Kidney (tissue), 13 donors: ENCODE measurements at regions not wholly inside any gene's neighbourhood (a gene's known extent, or its start where the extent isn't known, plus 50 kb on each side); places are given as distances from the start of the nearest gene placed in this dataset.

Source experiments
- DNase-seq, 5 donors: peaks; one replicate each; pipeline ENCODE4 v3.0.0-alpha.2; 2013 to 2020
- FAIRE-seq: peaks from 2 replicates; lab custom pipeline; 2012; peaks lifted over from hg19 to GRCh38; lab: Jason Lieb, UNC
- H3K27ac ChIP-seq, 2 donors: one replicate each; pipeline ENCODE4 v1.7.0; 2013; ENCODE audit warnings: low read depth in 2 of 2, low read length in 2 of 2, inconsistent platforms in 1 of 2
- H3K27me3 ChIP-seq: one replicate; pipeline ENCODE4 v1.7.1; 2013; ENCODE audit warnings: low read length, inconsistent platforms; ENCODE audit not compliant: control insufficient read depth, insufficient read depth
- H3K36me3 ChIP-seq, 3 donors: one replicate each; pipeline versions ENCODE4 v1.7.0 to v1.7.1; 2013; ENCODE audit warnings: low read length in 3 of 3, control low read depth in 1 of 3, inconsistent platforms in 1 of 3; ENCODE audit not compliant: insufficient read depth in 3 of 3, control insufficient read depth in 2 of 3
- H3K4me1 ChIP-seq, 3 donors: one replicate each; pipeline versions ENCODE4 v1.7.0 to v1.7.1; 2013; ENCODE audit warnings: low read length in 3 of 3, inconsistent platforms in 1 of 3, low read depth in 1 of 3; ENCODE audit not compliant: control insufficient read depth in 2 of 3, insufficient read depth in 2 of 3
- H3K4me3 ChIP-seq, 3 donors: one replicate each; pipeline versions ENCODE4 v1.7.0 to v1.8.1; 2013; ENCODE audit warnings: low read length in 3 of 3, control low read depth in 1 of 3, inconsistent platforms in 1 of 3
- H3K9ac ChIP-seq, 3 donors: one replicate each; pipeline versions ENCODE4 v1.7.0 to v1.7.1; 2013; ENCODE audit warnings: low read length in 3 of 3, control low read depth in 1 of 3, inconsistent platforms in 1 of 3
- H3K9me3 ChIP-seq, 3 donors: one replicate each; pipeline versions ENCODE4 v1.7.0 to v1.7.1; 2013; ENCODE audit warnings: low read length in 3 of 3, control low read depth in 1 of 3, inconsistent platforms in 1 of 3; ENCODE audit not compliant: control insufficient read depth in 2 of 3, insufficient read depth in 1 of 3
- CTCF ChIP-seq: IDR thresholded peaks from 3 replicates; pipeline ENCODE4 v1.5.1; 2012; ENCODE audit warnings: mild to moderate bottlenecking, moderate library complexity, borderline replicate concordance; ENCODE audit not compliant: insufficient read depth; ENCODE audit errors: extremely low read depth
- intact Hi-C: fragments of 100-400 bp; cut with DNase I; formaldehyde crosslinking; loops from one replicate; pipeline ENCODE4 v1.11.1; 2022
- donor health status: control.
- donor health status: control.
- donor health status: control.
- donor health status: control.
- donor health status: control.
- donor health status: DM: yes; HTN: yes; CAD: no.
- donor health status: Normal renal cell carcinoma (clear cell type).

GRCh38 chr6:27608916-27609883, 136.3 kb upstream of the ZNF184 start:
- TF ChIP-seq CTCF, result peak; percentile 29
- Histone ChIP-seq H3K27me3 (peaks cover 20% of the 10 kb centered on the region), H3K27ac (no peak overlapping the region), H3K9me3 (peaks cover 0 to 3% (median 2%) of the 10 kb centered on the region in 3 donors), H3K9ac (no peak overlapping the region), H3K36me3 (no peaks in the 10 kb centered on the region), H3K4me1 (no peaks in the 10 kb centered on the region), H3K4me3 (no peak overlapping the region)
- intact Hi-C loops, result no loop called here
- DNase-seq (peak in 2 of 5 donors; percentile 45 to 52), FAIRE-seq (no peak)

GRCh38 chr6:27605401-27606342, 132.8 kb upstream of the ZNF184 start:
- H3K27ac ChIP-seq, result no peak overlapping the region
- DNase-seq (peak in 2 of 5 donors; percentile 34 to 62), FAIRE-seq (no peak)
- peaks cover 0 to 12% (median 2%) of the 10 kb centered on the region in 3 donors for H3K9me3 ChIP-seq
- H3K9ac ChIP-seq, result no peak overlapping the region
- no peaks in the 10 kb centered on the region for H3K36me3 ChIP-seq
- intact Hi-C loops, result no loop called here
- no peak for TF ChIP-seq CTCF
- H3K4me1 ChIP-seq, result no peaks in the 10 kb centered on the region
- H3K27me3 ChIP-seq, result peaks cover 33% of the 10 kb centered on the region
- H3K4me3 ChIP-seq, result peak overlapping the region in 1 of 3 donors; percentile 26

GRCh38 chr6:27604986-27605385, 132.1 kb upstream of the ZNF184 start:
- H3K9ac ChIP-seq, result no peak overlapping the region

More at GRCh38 chr6:27604986-27605385, 132.1 kb upstream of the ZNF184 start:
- TF ChIP-seq CTCF, result no peak
- H3K27me3 ChIP-seq, result peaks cover 36% of the 10 kb centered on the region
- no peak overlapping the region for H3K4me3 ChIP-seq
- intact Hi-C loops, result loop anchor here (5.0 kb wide), 1 partner anchor 403 kb away; no protein-coding TSS in a partner anchor
- no peaks in the 10 kb centered on the region for H3K36me3 ChIP-seq
- DNase-seq (no peak), FAIRE-seq (no peak)
- H3K9me3 ChIP-seq, result peaks cover 0 to 12% (median 2%) of the 10 kb centered on the region in 3 donors
- H3K4me1 ChIP-seq, result no peaks in the 10 kb centered on the region
- no peak overlapping the region for H3K27ac ChIP-seq
